Osteocyte (in vitro differentiated cells): ENCODE measurements at regions not wholly inside any gene's neighbourhood (a gene's known extent, or its start where the extent isn't known, plus 50 kb on each side); places are given as distances from the start of the nearest gene placed in this dataset.

Source experiments
- DNase-seq: peaks from one replicate; pipeline ENCODE4 v3.0.0; 2021; ENCODE audit warnings: mixed read lengths; ENCODE audit not compliant: unreplicated experiment; ENCODE audit errors: extremely low spot score
- H3K27ac Mint-ChIP-seq: one replicate; pipeline ENCODE4 v1.8.0; 2021; ENCODE audit warnings: mild to moderate bottlenecking, mixed read lengths; ENCODE audit not compliant: unreplicated experiment
- H3K27me3 Mint-ChIP-seq: one replicate; pipeline ENCODE4 v1.8.0; 2021; ENCODE audit warnings: mixed read lengths; ENCODE audit not compliant: unreplicated experiment
- H3K36me3 Mint-ChIP-seq: one replicate; pipeline ENCODE4 v1.8.0; 2021; ENCODE audit warnings: mixed read lengths; ENCODE audit not compliant: unreplicated experiment
- H3K4me1 Mint-ChIP-seq: one replicate; pipeline ENCODE4 v1.8.0; 2021; ENCODE audit warnings: mixed read lengths; ENCODE audit not compliant: unreplicated experiment
- H3K4me3 Mint-ChIP-seq: one replicate; pipeline ENCODE4 v1.8.0; 2021; ENCODE audit warnings: mild to moderate bottlenecking, moderate library complexity, mixed read lengths; ENCODE audit not compliant: unreplicated experiment
- H3K9me3 Mint-ChIP-seq: one replicate; pipeline ENCODE4 v1.8.0; 2021; ENCODE audit warnings: mixed read lengths; ENCODE audit not compliant: unreplicated experiment
- TF ChIP-seq, protein P1 (sequence below): fragments of 200-600 bp; sonication (generic); IDR thresholded peaks from 2 replicates; pipeline ENCODE4 v1.5.0; 2021; ENCODE audit warnings: antibody characterized with exemption, mild to moderate bottlenecking, moderate library complexity

DNA sequence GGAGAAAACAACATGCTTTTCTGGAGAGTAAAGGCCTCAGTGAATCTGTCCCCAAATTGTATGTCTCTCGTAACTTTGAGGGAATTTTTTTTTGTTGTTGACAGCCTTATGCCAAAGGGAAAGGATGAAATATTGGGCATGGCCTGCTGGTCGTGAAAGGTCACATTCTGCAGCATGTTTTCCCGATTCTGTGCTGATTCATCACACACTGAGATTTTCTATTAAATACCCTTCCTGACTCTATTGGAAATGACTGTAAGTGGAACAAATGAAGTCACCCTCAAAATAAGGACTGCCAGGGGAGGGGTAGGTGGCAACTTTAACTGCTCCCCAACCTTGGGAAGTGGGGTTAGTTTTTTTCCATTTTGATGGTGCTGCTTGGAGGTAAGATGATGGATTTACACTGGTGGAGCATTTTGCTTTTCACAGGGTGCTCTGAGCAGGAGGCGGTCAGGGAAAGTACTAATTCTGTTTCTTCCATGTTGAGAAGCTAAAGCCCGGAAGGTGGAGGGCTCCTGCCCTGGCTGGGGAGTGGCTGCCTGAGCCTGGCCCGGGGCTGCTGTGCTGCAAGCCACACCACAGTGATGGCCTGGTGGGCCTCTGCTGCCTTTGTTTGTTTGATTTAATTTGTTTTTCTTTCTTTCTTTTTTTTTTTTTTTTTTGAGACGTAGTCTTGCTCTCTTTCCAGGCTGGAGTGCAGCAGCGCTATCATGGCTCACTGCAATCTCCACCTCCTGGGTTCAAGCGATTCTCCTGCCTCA lies 116.8 kb upstream of the SPATA13 start:
- Mint-ChIP-seq H3K4me1 (no peaks in the 10 kb centered on the region), H3K4me3 (no peak overlapping the region), H3K27ac (no peak overlapping the region), H3K27me3 (peaks cover 12% of the 10 kb centered on the region), H3K36me3 (no peaks in the 10 kb centered on the region), H3K9me3 (peaks cover 12% of the 10 kb centered on the region)
- DNase-seq = no peak
- TF ChIP-seq, protein P1, sequence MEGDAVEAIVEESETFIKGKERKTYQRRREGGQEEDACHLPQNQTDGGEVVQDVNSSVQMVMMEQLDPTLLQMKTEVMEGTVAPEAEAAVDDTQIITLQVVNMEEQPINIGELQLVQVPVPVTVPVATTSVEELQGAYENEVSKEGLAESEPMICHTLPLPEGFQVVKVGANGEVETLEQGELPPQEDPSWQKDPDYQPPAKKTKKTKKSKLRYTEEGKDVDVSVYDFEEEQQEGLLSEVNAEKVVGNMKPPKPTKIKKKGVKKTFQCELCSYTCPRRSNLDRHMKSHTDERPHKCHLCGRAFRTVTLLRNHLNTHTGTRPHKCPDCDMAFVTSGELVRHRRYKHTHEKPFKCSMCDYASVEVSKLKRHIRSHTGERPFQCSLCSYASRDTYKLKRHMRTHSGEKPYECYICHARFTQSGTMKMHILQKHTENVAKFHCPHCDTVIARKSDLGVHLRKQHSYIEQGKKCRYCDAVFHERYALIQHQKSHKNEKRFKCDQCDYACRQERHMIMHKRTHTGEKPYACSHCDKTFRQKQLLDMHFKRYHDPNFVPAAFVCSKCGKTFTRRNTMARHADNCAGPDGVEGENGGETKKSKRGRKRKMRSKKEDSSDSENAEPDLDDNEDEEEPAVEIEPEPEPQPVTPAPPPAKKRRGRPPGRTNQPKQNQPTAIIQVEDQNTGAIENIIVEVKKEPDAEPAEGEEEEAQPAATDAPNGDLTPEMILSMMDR = no peak

DNA sequence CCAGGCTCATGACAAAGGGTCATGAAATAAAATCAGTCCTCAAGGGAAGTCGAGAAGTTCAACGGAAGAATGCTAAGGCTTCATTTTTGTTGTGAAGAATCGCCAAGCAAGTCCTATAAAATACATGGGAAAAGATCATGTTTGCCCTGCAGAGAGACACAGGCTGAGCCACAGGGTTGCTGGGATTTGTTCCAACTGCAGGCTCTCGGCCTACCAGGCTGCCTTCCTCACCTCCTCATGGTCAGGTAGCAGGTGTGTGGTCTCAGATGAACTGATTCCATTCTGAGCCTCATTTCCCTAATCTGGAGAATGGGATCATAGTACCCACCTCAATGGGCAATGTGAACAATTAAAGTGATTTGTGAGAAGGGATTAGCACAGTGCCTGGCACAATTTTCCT lies 114.9 kb upstream of the SPATA13 start:
- peaks cover 12% of the 10 kb centered on the region for H3K9me3 Mint-ChIP-seq
- no peak for DNase-seq
- no peak overlapping the region for H3K27ac Mint-ChIP-seq
- H3K4me1 Mint-ChIP-seq = peaks cover 4% of the 10 kb centered on the region
- peaks cover 3% of the 10 kb centered on the region for H3K27me3 Mint-ChIP-seq
- TF ChIP-seq, protein P1 = no peak
- no peaks in the 10 kb centered on the region for H3K36me3 Mint-ChIP-seq
- H3K4me3 Mint-ChIP-seq = no peak overlapping the region

DNA sequence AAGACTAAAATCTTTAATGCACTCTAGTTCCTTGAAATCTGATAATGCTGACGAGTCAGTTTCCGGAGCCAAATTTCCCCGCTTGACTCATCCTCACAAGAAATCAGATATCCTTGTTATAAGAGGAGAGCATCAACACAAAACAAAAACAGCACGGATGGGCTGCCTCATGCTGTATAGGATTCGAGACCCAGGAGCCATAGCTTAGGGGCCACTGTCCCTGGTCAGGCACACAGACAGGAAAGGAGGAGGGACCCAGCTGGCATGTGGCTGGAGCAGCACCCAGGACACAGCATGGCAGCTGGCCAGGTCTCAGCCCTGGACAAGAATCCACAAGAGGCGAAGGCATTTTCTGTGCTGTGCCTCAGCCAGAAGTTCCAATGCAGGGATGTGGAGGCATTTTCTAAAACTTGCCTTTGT lies 110.2 kb upstream of the SPATA13 start:
- H3K36me3 Mint-ChIP-seq = no peaks in the 10 kb centered on the region
- TF ChIP-seq, protein P1 = no peak
- H3K4me1 Mint-ChIP-seq = peaks cover 11% of the 10 kb centered on the region
- H3K27me3 Mint-ChIP-seq = peaks cover 7% of the 10 kb centered on the region
- no peak for DNase-seq
- H3K4me3 Mint-ChIP-seq = no peak overlapping the region
- no peak overlapping the region for H3K27ac Mint-ChIP-seq
- peaks cover 12% of the 10 kb centered on the region for H3K9me3 Mint-ChIP-seq

GRCh38 chr13:24050796-24051715 lies 109.5 kb upstream of the SPATA13 start:
- H3K27ac Mint-ChIP-seq = no peak overlapping the region
- no peak overlapping the region for H3K4me3 Mint-ChIP-seq
- DNase-seq = no peak
- H3K9me3 Mint-ChIP-seq = peaks cover 12% of the 10 kb centered on the region
- TF ChIP-seq, protein P1 = no peak
- H3K27me3 Mint-ChIP-seq = peaks cover 14% of the 10 kb centered on the region
- H3K4me1 Mint-ChIP-seq = peaks cover 11% of the 10 kb centered on the region
- no peaks in the 10 kb centered on the region for H3K36me3 Mint-ChIP-seq
